ENCODE measurements at regions not wholly inside any gene's neighbourhood (a gene's known extent, or its start where the extent isn't known, plus 50 kb on each side); places are given as distances from the start of the nearest gene placed in this dataset.

DNA sequence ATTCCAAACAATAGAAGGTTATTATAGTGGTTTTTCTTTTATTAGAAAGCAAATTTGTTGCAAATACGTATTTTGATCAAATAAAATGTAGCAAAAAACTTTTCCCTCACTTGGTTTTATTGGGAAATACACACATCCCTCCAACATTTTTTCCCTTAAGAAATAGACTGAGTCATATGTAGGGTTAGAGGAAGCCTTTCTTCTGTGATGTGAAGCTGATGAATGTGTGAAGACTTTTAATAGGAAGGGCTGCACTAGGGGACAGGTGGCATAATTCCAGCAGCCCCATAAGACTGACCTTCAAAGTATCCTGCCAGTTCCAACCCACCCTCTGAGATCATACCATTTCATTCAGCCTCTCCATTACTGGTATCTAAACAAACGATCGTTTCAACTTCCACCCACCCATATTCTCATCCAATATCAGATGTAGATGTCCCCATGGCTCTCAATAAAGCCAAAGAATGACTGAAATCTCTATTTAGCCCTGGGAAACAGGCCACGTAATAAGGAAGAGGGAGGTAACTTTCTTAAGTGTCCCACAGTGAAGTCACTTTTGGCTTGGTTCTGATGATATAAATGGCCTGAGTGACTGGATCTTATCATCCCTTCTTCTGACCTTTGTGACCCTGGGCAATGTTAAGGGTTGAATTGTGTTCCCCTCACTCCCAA, 64.7 kb upstream of the LPAR1 start:
- RAD21 ChIA-PET (ENCODE audit: low non-redundant PET in 1 of 2, low total read pairs in 2 of 2, uncharacterized antibody in 2 of 2, unreplicated experiment in 2 of 2), result no interaction called here
- no peaks in the 10 kb centered on the region for H3K79me2 ChIP-seq (ENCODE audit: insufficient read depth, low read length)
- CTCF ChIA-PET, result no interaction called here
- H3K27me3 ChIP-seq (ENCODE audit: insufficient read depth, low read length), result no peaks in the 10 kb centered on the region
- no peaks in the 10 kb centered on the region for H3K9me3 ChIP-seq (ENCODE audit: control insufficient read depth in 1 of 2, insufficient read depth in 1 of 2, low read depth in 1 of 2, low read length in 2 of 2)
- no peak for ATAC-seq
- no peak overlapping the region for H2AFZ ChIP-seq (ENCODE audit: low read depth, low read length, poor library complexity, severe bottlenecking)
- no peak for DNase-seq (ENCODE audit: low read depth, low spot score)
- H3K4me3 ChIP-seq (replicated peaks in 1 of 2; ENCODE audit: low read depth in 1 of 2, low read length in 2 of 2), result no peak overlapping the region
- H3K4me2 ChIP-seq (ENCODE audit: low read length), result no peak overlapping the region
- TF ChIP-seq SIN3A (IDR thresholded peaks at IDR 0.05; ENCODE audit: low read depth), result no peak
- TF ChIP-seq SP1 (IDR thresholded peaks at IDR 0.05; ENCODE audit: low read depth), result no peak
- no peak for TF ChIP-seq EZH2phosphoT487 (IDR thresholded peaks at IDR 0.05; ENCODE audit: borderline replicate concordance)
- TF ChIP-seq ZNF274 (IDR thresholded peaks at IDR 0.05; ENCODE audit: low read depth, low read length), result no peak
- TF ChIP-seq, protein P1, sequence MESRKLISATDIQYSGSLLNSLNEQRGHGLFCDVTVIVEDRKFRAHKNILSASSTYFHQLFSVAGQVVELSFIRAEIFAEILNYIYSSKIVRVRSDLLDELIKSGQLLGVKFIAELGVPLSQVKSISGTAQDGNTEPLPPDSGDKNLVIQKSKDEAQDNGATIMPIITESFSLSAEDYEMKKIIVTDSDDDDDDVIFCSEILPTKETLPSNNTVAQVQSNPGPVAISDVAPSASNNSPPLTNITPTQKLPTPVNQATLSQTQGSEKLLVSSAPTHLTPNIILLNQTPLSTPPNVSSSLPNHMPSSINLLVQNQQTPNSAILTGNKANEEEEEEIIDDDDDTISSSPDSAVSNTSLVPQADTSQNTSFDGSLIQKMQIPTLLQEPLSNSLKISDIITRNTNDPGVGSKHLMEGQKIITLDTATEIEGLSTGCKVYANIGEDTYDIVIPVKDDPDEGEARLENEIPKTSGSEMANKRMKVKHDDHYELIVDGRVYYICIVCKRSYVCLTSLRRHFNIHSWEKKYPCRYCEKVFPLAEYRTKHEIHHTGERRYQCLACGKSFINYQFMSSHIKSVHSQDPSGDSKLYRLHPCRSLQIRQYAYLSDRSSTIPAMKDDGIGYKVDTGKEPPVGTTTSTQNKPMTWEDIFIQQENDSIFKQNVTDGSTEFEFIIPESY (IDR thresholded peaks at IDR 0.05; ENCODE audit: extremely low read depth, insufficient replicate concordance, low read length), result no peak
- TF ChIP-seq, protein P2, sequence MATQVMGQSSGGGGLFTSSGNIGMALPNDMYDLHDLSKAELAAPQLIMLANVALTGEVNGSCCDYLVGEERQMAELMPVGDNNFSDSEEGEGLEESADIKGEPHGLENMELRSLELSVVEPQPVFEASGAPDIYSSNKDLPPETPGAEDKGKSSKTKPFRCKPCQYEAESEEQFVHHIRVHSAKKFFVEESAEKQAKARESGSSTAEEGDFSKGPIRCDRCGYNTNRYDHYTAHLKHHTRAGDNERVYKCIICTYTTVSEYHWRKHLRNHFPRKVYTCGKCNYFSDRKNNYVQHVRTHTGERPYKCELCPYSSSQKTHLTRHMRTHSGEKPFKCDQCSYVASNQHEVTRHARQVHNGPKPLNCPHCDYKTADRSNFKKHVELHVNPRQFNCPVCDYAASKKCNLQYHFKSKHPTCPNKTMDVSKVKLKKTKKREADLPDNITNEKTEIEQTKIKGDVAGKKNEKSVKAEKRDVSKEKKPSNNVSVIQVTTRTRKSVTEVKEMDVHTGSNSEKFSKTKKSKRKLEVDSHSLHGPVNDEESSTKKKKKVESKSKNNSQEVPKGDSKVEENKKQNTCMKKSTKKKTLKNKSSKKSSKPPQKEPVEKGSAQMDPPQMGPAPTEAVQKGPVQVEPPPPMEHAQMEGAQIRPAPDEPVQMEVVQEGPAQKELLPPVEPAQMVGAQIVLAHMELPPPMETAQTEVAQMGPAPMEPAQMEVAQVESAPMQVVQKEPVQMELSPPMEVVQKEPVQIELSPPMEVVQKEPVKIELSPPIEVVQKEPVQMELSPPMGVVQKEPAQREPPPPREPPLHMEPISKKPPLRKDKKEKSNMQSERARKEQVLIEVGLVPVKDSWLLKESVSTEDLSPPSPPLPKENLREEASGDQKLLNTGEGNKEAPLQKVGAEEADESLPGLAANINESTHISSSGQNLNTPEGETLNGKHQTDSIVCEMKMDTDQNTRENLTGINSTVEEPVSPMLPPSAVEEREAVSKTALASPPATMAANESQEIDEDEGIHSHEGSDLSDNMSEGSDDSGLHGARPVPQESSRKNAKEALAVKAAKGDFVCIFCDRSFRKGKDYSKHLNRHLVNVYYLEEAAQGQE (IDR thresholded peaks at IDR 0.05; ENCODE audit: low read depth), result no peak
- TF ChIP-seq RAD21 (IDR thresholded peaks at IDR 0.05; ENCODE audit: low read depth), result no peak
- no peak for TF ChIP-seq EZH2 (IDR thresholded peaks at IDR 0.05)
- TF ChIP-seq FOSL1 (IDR thresholded peaks at IDR 0.05; ENCODE audit: low read depth), result no peak
- no peak overlapping the region for H3K9ac ChIP-seq (ENCODE audit: low read length)
- no peaks in the 10 kb centered on the region for H3K36me3 ChIP-seq (ENCODE audit: control insufficient read depth in 1 of 2, insufficient read depth in 2 of 2, low read length in 2 of 2)
- no peaks in the 10 kb centered on the region for H3K4me1 ChIP-seq (ENCODE audit: control insufficient read depth in 1 of 2, insufficient read depth in 2 of 2, low read length in 2 of 2)
- intact Hi-C loops (cut with micrococcal nuclease), result no loop called here
- no peaks in the 10 kb centered on the region for H3K9me2 ChIP-seq (ENCODE audit: insufficient read depth)
- BruUV-seq (replicated peaks), result no TSS peak
- H4K20me1 ChIP-seq (ENCODE audit: insufficient read depth), result no peaks in the 10 kb centered on the region
- POLR2A ChIA-PET, result no interaction called here
- no peak overlapping the region for H3K27ac ChIP-seq (ENCODE audit: low read depth, low read length)

Measured in HCT116 (cell line).